GM23248 (cell line): ENCODE measurements at regions not wholly inside any gene's neighbourhood (a gene's known extent, or its start where the extent isn't known, plus 50 kb on each side); places are given as distances from the start of the nearest gene placed in this dataset.

Source experiments
- DNase-seq: peaks from one replicate; pipeline ENCODE4 v3.0.0-alpha.2; 2015
- H2AFZ ChIP-seq: fragments of 200-600 bp; sonication (generic); 2 replicates; pipeline ENCODE4 v1.6.1; 2016; ENCODE audit warnings: antibody characterized with exemption
- H3F3A ChIP-seq: fragments of 200-600 bp; sonication (generic); 2 replicates; pipeline ENCODE4 v1.6.1; 2016; ENCODE audit warnings: mild to moderate bottlenecking, antibody characterized with exemption, mixed run types; ENCODE audit not compliant: insufficient read depth
- H3K27ac ChIP-seq: fragments of 200-600 bp; sonication (generic); 2 replicates; pipeline ENCODE4 v1.5.1; 2016; ENCODE audit warnings: mild to moderate bottlenecking
- H3K27me3 ChIP-seq: fragments of 200-600 bp; sonication (generic); replicated peaks from 2 replicates; pipeline ENCODE4 v1.6.1; 2016; ENCODE audit warnings: mild to moderate bottlenecking; ENCODE audit not compliant: insufficient read depth
- H3K36me3 ChIP-seq: fragments of 200-600 bp; sonication (generic); 2 replicates; pipeline ENCODE4 v1.6.1; 2016; ENCODE audit warnings: low read depth, mild to moderate bottlenecking
- H3K4me1 ChIP-seq: fragments of 200-600 bp; sonication (generic); 2 replicates; pipeline ENCODE4 v1.6.1; 2016; ENCODE audit warnings: mild to moderate bottlenecking; ENCODE audit not compliant: insufficient read depth
- H3K4me2 ChIP-seq: fragments of 200-600 bp; sonication (generic); one replicate; pipeline ENCODE4 v1.6.1; 2016; ENCODE audit warnings: mild to moderate bottlenecking; ENCODE audit not compliant: unreplicated experiment
- H3K4me3 ChIP-seq: fragments of 200-600 bp; sonication (generic); 2 replicates; pipeline ENCODE4 v1.5.1; 2016; ENCODE audit warnings: mild to moderate bottlenecking
- H3K79me2 ChIP-seq: fragments of 200-600 bp; sonication (generic); 2 replicates; pipeline ENCODE4 v1.6.1; 2016; ENCODE audit warnings: mild to moderate bottlenecking; ENCODE audit not compliant: insufficient read depth
- H3K9ac ChIP-seq: fragments of 200-600 bp; sonication (generic); 2 replicates; pipeline ENCODE4 v1.6.1; 2016; ENCODE audit warnings: mild to moderate bottlenecking
- H3K9me2 ChIP-seq: fragments of 200-600 bp; sonication (generic); 2 replicates; pipeline ENCODE4 v1.6.1; 2016; ENCODE audit warnings: mixed run types, mild to moderate bottlenecking, moderate library complexity; ENCODE audit not compliant: insufficient read depth
- H3K9me3 ChIP-seq: fragments of 200-600 bp; sonication (generic); one replicate; pipeline ENCODE4 v1.6.1; 2017; ENCODE audit warnings: low read depth
- H4K20me1 ChIP-seq: fragments of 200-600 bp; sonication (generic); 2 replicates; pipeline ENCODE4 v1.6.0; 2016; ENCODE audit not compliant: insufficient read depth
- EZH2 ChIP-seq: fragments of 200-600 bp; sonication (generic); IDR thresholded peaks from 2 replicates; pipeline ENCODE4 v1.6.1; 2018; ENCODE audit warnings: antibody characterized with exemption, mild to moderate bottlenecking; ENCODE audit not compliant: insufficient read depth, poor library complexity, severe bottlenecking
- EZH2phosphoT487 ChIP-seq: fragments of 200-600 bp; sonication (generic); IDR thresholded peaks from 2 replicates; pipeline ENCODE4 v1.6.1; 2018; ENCODE audit warnings: antibody characterized with exemption, moderate library complexity, mild to moderate bottlenecking, low read depth; ENCODE audit not compliant: insufficient read depth
- WGBS, 2 experiments: methylation state at CpG; one replicate each; pipeline ENCODE4 v1.1.6; 2015 to 2017; ENCODE audit warnings: low lambda C conversion rate in 2 of 2, low coverage in 1 of 2; ENCODE audit errors: missing lambda C conversion rate in 2 of 2; 5-methylcytosine and 5-hydroxymethylcytosine counted together
- in situ Hi-C: fragments of 300-500 bp; cut with MboI; formaldehyde crosslinking; loops from 2 replicates; pipeline ENCODE4 v1.15.0; 2020

DNA sequence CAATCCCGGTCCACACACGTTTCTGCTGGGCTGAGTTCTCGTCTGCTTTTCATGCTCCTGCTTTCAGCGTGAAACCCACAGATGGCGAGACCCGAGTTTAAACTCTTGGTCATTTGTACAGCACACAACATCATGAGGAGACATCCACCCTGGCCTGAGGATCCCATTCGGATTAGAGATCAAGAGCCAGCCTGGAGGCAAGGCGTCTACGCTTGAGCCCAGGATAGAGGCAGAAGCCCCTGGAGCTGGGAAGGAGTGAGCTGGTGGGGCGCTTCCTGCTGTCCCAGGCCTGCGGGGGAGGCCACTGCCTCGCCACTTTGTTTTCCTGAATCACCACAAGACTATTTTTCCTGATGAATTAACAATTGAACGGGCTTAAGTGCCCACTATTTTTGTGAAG, 281.9 kb upstream of the IRX4 start:
- Histone ChIP-seq H3K27ac (no peak overlapping the region), H3K9ac (no peak overlapping the region), H3K79me2 (no peaks in the 10 kb centered on the region), H3K9me3 (no peaks in the 10 kb centered on the region), H3K4me2 (no peak overlapping the region), H3K4me1 (no peaks in the 10 kb centered on the region), H3K9me2 (no peaks in the 10 kb centered on the region), H3K36me3 (no peaks in the 10 kb centered on the region), H2AFZ (no peak overlapping the region), H3K4me3 (no peak overlapping the region), H4K20me1 (no peaks in the 10 kb centered on the region), H3K27me3 (no peaks in the 10 kb centered on the region), H3F3A (no peaks in the 10 kb centered on the region)
- WGBS, 2 experiments: 51 to 56% methylated on average over 13 of the region's 13 CpGs
- no peak for DNase-seq
- in situ Hi-C loops: no loop called here
- TF ChIP-seq EZH2 (no peak), EZH2phosphoT487 (no peak)

- Histone ChIP-seq H3K79me2 (no peaks in the 10 kb centered on the region), H4K20me1 (no peaks in the 10 kb centered on the region), H3K9me2 (no peaks in the 10 kb centered on the region), H3F3A (no peaks in the 10 kb centered on the region), H3K9ac (no peak overlapping the region), H3K4me3 (no peak overlapping the region), H3K27ac (no peak overlapping the region), H3K36me3 (no peaks in the 10 kb centered on the region), H3K9me3 (no peaks in the 10 kb centered on the region), H3K4me2 (no peak overlapping the region), H3K4me1 (no peaks in the 10 kb centered on the region), H2AFZ (no peak overlapping the region), H3K27me3 (no peaks in the 10 kb centered on the region)
- DNase-seq: no peak
- TF ChIP-seq EZH2phosphoT487 (no peak), EZH2 (no peak)
- WGBS, 2 experiments: 55 to 60% methylated on average over 15 to 16 of the region's 16 CpGs
- in situ Hi-C loops: no loop called here
Measured at GRCh38 chr5:2163940-2164490, 281.3 kb upstream of the IRX4 start.

DNA sequence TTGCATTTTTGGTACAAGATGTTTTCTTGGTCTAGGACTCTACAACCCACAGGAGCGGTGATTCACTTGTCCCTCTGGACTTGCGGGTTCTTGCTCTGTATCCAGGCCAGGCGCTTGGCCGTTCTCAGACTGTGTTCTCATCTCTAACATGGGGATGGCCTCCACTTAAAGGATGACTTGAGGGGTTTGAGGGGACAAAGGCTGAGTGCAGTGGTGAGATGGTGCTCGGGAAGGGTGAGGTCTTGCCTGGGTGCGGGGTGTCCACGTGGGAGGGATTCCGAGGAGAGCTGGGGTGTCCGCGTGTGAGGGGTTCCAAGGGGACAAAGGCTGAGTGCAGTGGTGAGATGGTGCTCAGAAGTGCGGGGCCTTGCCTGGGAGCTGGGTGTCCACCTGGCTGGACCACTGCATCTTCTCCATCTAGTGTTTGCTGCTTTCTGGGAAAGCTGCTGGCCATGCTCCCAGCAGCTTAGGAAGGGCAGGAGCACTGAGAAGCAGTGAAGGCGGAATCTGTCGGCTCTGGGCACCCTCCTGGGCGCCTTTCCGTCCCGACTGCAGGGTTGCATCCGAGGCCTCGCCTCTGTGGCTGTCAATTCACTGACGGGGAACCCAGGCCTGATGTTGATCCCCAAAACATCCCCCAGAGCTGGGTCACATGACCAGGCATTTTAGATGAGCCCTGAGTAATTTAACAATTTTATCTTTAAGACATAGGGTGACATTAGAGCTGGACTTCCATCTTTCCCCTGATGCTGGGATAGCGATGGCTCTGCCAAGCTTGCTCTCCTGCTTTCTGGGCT, 280.5 kb upstream of the IRX4 start:
- no peaks in the 10 kb centered on the region for H4K20me1 ChIP-seq
- H3F3A ChIP-seq: no peaks in the 10 kb centered on the region
- no peak overlapping the region for H3K9ac ChIP-seq
- H3K4me2 ChIP-seq: no peak overlapping the region
- no peak overlapping the region for H2AFZ ChIP-seq
- H3K27ac ChIP-seq: no peak overlapping the region
- no peaks in the 10 kb centered on the region for H3K9me2 ChIP-seq
- H3K79me2 ChIP-seq: no peaks in the 10 kb centered on the region
- H3K27me3 ChIP-seq: no peaks in the 10 kb centered on the region
- in situ Hi-C loops: no loop called here
- no peak for DNase-seq
- TF ChIP-seq EZH2: no peak
- TF ChIP-seq EZH2phosphoT487: no peak
- H3K4me1 ChIP-seq: no peaks in the 10 kb centered on the region
- H3K4me3 ChIP-seq: no peak overlapping the region
- 73% methylated on average over 19 to 20 of the region's 20 CpGs for WGBS, 2 experiments
- H3K36me3 ChIP-seq: no peaks in the 10 kb centered on the region
- H3K9me3 ChIP-seq: no peaks in the 10 kb centered on the region

DNA sequence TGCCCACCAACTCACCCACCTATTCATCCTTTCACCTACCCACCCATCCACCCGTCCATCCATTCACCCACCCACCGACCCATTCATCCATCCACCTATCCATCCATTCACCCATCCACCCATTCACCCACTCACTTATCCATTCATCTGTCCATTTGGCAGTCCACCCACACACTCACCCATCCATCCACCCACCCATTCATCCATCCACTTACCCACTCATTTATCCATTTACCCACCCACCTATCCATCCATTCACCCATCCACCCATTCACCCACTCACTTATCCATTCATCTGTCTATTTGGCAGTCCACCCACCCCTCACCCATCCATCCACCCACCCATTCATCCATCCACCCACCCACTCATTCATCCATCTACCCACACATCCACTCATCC, 278.1 kb upstream of the IRX4 start:
- no peaks in the 10 kb centered on the region for H3K36me3 ChIP-seq
- no peak overlapping the region for H2AFZ ChIP-seq
- no peak overlapping the region for H3K27ac ChIP-seq
- no peaks in the 10 kb centered on the region for H3K9me3 ChIP-seq
- no peaks in the 10 kb centered on the region for H3K9me2 ChIP-seq
- H3F3A ChIP-seq: no peaks in the 10 kb centered on the region
- no peaks in the 10 kb centered on the region for H3K4me1 ChIP-seq
- WGBS, 2 experiments: 29 to 35% methylated on average over 2 of the region's 2 CpGs
- in situ Hi-C loops: no loop called here
- no peak overlapping the region for H3K4me3 ChIP-seq
- no peak for TF ChIP-seq EZH2phosphoT487
- no peak for TF ChIP-seq EZH2
- no peaks in the 10 kb centered on the region for H3K27me3 ChIP-seq
- H3K79me2 ChIP-seq: no peaks in the 10 kb centered on the region
- H3K9ac ChIP-seq: no peak overlapping the region
- DNase-seq: no peak
- H3K4me2 ChIP-seq: no peak overlapping the region
- no peaks in the 10 kb centered on the region for H4K20me1 ChIP-seq
